GM21737 (cell line): ENCODE measurements at regions not wholly inside any gene's neighbourhood (a gene's known extent, or its start where the extent isn't known, plus 50 kb on each side); places are given as distances from the start of the nearest gene placed in this dataset.

Source experiments
- ATAC-seq: cut with Tn5 transposase; IDR thresholded peaks from one replicate; pipeline ENCODE4 v1.9.1; 2021; ENCODE audit warnings: mild to moderate bottlenecking, moderate library complexity; ENCODE audit not compliant: unreplicated experiment

DNA sequence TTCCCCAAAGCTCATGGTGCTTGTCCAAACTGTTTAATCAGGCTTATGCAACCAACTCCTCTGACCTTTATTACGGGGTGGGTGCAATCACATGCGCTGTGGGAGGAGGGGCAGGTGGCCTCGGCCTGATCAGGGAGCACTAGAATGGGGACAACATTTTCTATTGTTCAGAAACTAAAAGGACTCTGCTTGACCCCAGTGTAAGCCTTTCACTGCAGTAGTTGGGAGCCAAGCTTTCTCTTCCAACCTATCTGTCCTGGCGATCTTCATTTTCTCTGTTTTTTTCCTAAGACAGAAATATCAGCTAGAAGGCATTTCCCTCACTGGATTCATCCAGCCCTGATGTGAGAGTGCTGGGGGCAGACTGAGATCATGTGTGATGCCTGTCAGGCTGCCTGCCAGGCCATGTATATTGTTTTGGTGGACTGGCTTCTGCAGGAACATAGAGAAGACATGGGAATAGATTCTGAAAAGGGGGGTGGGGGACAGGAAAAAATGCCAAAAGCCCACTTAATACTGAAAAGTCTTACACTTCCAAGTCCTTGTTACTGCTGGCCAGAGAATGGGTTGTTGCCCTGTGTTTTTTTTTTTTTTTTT, 627.0 kb upstream of the TBL1XR1 start:
- ATAC-seq, result no peak

DNA sequence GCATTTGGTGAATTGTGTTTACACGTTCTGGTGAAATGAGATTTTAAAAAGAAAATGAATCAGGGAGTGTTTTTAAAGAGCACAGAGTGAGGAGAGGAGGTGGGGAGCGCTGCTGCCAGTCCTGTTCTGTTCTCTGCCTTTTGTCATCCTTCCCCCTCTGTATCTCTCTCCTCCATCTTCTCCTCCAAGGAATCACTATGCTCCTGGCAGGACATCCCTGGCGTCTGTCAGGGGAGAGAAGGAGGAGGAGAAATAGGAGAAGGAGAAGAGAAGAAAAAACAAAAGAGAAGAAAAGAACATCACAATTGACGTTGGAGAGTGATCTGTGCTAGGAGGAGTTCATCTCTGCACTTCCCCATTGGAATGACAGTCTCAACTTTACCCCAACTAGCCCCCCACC, 627.6 kb upstream of the TBL1XR1 start:
- ATAC-seq, result no peak

DNA sequence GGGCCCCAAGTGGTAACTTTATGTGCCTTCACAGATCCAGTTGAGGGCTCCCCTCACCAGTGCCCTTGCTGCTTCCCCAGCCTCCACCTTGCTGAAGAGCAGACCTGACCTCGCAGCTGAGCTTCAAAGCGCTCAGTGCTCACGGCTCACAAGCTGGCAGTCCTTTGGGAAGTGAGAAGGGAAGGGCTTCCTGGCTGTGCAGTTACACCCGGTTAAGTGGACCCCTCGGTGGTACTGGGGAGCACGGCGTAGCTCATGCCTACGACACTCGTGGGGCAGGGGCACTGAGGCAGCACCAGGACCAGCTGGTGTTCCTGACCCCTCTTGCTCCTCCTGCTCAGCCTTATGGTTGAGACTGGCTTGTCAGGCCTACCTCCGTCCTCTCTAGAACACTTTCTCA, 629.0 kb upstream of the TBL1XR1 start:
- no peak for ATAC-seq

DNA sequence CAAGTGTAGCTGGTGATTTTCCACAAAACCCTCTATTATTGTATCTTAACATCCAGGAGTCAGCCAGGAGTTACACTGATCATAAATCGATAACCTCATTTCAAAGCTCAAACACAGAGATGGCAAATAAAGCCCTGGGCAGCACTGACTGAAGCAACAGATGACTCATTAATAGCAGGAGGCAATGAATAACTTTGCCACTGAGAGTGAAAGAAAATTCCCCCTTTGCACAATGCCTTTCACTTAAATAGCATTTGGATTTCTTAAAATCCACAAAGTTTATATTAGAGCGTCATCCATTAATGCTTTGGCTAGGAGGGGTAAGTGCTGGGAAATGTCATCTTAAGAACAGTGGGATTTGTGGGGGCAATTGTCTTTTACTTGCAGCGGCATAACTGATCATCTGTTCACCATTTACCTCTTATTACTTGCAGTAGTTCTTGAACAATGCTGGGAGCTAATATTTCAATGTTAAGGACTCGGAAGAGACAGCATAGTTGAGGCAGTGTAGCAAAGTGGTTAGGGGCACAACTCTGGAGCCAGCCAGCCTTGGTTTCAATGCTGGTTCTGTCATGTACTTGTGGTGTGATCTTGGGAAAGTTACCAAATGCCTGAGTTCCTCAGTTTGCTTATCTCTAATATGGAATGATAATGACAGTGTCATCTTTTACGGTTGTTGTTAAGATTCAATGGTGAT, 630.4 kb upstream of the TBL1XR1 start:
- no peak for ATAC-seq

DNA sequence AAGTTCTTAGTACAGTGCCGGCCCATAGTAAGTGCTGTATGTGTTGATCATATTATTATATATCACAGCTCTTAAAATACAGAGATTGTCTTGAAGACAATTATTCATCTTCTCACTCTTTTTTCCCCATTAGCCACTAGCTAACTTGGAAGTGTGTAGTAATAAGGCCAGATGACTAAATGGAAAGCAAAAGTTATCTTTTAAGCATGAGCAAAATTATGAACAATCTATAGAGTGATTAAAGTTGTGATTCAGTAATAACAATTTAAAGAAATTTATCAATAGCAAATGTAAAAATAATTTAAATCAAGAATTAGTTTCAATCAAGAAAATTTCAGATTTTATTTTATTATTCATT, 630.9 kb upstream of the TBL1XR1 start:
- ATAC-seq, result no peak

DNA sequence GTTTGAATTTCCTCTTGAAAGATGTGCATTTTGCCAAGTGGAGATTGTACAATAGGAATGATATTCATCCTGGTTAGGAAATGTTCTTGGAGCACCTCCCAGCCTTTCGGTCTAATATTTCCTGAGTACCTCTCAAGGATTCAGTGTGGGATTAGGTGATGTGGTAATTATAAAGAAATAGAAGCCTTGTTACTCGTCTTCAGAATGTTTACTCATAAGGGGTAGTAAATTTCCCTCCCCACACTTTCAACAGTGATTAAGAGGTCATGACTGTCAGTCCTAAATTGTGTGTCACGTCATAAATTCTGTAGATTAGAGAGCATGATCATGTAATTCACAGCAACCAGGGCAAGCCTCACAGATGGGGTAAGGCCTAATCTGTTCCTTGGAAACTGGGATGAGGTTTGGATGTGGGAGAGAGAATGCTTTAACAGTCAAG, 633.1 kb upstream of the TBL1XR1 start:
- no peak for ATAC-seq

DNA sequence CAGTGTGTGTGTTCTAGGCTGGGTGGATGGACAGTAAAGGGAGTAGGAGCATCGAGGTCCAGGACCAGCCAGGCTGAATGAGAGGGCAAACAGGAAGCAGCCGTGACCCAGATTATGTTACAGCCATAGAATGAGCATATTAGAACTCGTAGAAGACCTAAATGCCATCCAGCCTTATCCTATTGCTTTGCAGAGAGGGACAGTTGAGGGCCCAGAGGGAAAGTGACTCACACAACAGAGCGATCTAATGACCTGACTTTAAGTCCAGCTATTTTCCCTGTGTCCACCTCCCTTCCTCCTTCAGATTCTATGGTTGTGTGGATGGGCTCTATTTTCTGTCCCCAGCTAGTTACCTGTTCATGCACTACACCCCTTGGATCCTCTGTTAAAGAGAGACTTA, 634.1 kb upstream of the TBL1XR1 start:
- no peak for ATAC-seq

DNA sequence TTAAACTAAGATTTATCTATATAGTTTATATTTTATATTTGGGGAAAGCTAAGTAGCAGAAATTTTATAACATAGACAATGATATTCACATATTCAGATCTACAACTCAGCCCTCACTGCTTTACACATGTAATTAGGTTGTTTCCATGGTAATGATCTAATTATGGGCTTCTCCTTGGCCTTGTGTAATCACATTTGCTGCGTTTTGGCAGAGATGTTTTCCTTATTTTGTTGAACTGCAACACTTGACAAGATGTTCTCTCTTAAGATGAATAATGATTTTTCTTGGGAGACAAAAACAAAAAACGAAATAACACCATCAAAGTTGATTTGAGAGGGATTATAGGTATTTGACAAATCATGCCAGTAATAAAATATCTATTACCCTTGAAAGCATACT, 635.6 kb upstream of the TBL1XR1 start:
- no peak for ATAC-seq

DNA sequence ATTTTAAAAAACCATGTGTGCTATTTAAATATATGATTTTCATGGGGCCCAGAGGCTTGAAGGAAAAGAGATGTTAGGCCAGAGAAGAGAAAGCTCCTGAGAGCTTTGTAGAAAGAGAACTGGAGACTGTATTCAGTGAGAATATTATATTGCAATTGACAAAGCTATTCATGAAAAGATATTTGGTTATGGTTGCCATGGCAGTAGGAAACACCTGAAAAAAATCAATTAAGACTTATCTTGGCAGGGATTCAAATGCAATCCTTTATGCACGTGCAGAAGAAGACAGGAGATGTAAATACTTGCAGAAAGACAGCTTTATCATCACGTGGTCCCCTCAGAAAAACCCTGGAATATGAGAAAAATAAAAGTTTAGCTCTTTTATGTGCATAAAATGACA, 636.0 kb upstream of the TBL1XR1 start:
- ATAC-seq, result no peak

DNA sequence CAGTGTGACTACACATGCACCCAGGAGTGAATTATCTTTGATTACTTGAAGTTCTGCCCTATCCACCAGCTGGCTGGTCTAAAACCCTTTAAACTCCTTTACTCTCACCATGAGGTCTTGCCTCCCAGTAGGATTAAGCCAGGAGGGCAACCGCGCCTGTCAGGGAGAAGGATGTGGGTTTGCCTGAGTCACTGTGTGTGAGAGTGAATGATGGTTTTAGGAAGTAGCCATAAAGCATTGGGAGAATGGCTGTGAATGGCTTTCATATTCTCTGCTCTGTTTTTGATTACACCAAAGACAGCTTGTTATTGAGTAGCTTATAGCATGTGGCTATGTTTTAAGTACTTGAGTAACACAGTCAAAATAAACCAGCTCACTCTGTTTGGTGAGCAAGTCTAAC, 637.7 kb upstream of the TBL1XR1 start:
- no peak for ATAC-seq

DNA sequence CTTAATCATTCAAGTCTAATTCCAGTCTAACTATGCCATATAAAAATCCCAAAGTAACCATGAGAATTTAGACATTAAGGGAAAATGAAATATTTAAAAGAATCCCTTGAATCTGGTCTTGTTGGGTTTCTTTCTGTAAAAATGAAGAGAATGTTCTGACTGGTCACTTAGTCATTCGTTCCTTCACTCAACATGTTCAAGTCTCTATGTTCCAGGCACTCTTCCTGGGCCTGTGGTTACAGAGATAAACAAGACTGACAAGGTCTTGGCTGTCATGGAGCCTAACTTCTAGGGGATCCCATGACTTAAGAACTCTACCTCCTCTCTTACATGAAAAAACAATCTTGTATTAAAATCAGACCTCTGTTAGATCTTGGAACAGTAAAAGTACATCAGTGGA, 638.6 kb upstream of the TBL1XR1 start:
- ATAC-seq, result no peak

DNA sequence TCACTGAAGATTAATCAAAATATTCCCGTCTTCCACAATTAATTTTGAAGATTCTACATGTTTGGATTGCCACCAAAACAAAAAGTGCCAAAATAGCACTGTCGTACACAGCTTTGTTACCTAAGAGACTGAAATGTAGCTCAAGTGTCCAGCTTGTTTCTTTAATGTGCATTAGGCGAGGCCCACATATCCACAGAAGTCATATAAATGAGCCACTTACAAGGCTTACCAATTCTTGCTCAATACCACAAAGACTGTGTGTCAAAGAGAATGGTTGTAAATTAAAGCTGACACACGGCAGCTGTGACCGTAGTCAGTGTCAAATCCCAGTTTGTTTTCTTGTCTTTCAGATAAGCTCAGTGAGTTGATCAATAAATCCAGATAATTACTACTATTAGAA, 639.4 kb upstream of the TBL1XR1 start:
- no peak for ATAC-seq

DNA sequence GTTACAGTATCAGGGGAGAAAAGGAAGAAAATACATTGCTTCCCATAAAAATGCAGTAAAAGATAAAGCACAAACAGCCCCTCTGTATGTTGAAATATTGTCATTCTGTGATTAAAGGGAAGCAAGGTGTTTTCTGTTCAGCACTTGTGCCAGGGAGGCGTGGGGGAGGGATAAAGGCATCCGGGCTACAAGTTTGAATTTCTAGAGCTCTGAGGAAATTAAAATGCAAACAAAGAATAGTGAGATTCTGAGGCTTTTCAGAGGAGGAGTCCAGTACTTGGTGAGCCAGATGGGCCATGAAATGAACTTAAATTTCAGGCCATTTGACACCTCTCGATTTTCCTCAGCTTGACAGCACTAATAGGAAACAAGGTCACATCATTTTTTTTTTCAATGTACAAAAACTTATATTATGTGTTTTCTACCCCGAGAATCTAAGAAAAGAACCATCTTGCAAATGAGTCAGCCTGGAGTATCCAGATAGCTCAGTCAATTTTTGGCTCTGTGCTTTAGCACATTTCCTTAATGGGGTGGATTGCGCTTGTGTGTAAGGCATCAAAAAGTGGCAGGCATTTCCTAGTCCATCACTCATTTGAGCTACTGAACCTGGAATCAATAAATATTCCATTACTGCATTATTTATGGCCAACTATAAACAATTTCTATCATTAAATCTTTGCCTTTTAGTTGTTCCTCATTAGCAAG, 640.8 kb upstream of the TBL1XR1 start:
- ATAC-seq, result no peak

DNA sequence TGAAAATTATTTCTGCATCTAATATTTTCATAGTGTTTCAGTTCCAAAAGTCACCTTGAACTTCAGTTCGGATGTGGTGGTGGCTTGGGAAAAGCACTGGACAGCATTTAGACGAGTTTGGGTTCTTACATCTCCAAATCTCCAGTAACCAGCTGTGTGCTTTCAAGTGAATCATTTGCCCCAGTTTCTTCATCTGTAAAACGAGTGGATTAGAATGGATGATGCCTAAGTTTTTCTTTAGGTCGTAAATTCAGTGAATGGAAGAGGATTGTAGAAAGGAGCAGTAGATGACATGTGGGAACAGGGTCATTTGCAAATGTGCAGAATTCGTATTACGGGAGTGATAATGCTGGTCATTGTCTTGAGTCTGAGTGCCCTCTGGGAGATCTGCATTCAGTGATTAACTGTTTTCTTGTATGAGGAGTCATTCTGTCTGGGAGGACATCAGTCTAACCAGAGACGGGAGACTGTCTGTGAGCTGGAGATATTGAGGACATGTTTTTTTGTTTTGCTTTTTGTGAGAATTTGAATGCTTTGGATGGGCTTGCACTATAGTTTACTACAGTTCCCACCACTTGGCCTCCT, 641.6 kb upstream of the TBL1XR1 start:
- ATAC-seq, result no peak

DNA sequence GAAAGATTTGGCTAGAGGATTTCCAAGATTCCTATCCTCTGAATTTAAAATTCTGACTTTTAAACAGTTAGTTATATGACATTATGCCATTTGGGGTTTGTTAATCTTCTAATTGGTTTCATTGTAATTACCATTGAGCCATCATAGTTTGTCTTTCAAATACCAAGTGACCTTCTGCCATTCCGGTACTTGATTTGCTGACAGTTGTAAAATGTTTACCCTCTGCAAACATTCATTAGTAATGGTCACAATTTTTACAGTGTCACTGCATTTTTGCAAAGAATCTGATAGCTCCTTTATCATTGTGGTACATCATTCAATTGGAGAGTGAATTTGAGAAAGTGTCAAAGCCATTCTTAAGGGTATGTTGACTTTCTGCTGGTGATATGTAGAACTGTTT, 645.0 kb upstream of the TBL1XR1 start:
- no peak for ATAC-seq

DNA sequence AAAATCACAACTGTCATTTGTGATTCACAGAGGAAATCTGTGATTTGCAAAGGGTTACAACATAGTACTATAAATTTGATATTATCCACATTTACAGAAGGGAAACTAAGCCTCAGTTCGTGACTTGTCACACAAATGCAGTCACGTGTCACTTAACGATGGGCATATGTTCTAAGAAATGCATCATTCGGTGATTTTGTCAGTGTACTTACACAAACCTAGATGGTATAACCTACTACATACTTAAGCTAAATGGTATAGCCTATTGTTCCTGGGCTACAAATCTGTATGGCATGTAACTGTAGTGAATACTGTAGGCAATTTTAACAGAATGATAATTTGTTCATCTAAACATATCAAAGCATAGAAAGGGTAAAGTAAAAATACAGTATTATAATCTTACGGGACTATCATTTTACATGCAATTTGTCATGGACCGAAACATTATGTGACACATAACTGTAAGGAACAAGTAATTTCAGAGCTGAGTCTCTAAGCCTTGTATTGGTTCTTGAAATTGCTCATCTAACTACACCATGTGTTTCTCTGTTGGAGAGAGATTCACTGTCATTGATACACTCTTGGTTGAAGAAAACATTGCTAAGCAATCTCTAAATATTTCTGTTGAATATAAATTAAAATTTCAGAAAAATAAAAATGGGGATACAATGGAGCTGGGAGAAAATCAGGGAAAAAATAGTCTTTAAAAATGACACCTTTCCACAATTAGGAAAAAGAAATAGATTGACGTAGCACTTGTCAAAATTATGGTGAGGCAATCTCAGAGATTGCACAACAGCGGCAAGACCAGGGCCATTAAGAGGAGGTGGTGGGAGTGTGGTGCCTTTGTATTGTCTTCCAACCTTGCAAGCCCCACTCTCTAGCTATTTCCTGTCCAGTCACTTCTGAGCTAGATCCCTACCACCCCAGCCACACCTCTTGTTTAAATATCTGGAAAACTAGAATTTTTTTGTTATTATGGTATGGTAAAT, 645.8 kb upstream of the TBL1XR1 start:
- ATAC-seq, result no peak

DNA sequence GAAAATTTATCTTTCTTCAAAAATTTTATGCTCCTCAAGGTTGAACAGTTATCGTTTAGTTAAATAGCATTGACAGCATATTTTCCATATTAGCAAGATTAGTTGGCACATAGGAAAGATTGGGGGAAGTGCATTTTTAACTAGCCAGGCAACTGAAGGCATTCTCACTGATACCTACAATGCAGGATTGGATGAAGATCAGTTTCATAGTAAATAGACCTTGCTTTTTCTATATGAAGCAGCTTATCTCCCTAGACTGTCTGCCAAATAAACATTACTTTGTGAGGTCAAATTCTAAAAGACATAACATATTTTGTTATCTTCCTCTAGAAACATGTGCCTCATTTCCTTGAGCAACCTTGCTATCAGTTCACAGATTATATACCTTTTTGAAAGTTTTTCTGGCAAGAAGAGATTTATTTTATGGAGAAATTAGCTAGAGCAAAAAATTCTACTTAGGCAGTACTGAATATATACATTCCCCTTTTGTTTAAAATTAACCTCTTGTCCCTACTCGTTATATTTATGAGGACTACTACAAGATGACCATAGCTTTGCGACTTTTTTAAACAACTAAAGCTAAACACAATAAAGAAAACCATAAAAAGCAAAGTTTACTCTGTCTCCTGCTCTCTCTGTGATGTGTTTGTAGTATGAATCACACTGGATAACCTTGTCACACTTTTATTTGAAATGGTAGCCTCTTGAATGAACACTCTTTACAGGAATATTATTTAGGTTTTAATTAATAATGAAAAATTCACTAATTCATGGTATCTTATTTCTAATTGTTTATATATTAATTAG, 654.9 kb upstream of the TBL1XR1 start:
- no peak for ATAC-seq

DNA sequence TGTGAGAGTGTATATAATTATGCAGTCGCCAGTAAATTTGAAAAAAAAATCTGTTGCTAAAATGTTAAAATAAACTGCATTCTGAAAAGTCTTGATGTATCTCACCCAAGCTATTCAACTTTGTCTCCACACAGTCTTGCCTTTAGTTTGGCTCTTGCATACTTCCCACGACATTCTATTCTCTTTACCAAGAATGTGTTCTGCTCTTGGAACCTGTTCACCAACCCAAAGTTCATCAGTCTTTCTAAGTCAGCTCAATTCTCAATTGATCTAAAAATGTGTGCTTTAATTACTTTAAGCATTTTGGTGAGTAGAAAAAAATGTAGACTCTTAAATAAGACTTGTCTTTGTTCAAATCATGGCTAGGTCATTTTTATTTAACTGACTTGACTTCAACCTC, 657.7 kb upstream of the TBL1XR1 start:
- no peak for ATAC-seq

DNA sequence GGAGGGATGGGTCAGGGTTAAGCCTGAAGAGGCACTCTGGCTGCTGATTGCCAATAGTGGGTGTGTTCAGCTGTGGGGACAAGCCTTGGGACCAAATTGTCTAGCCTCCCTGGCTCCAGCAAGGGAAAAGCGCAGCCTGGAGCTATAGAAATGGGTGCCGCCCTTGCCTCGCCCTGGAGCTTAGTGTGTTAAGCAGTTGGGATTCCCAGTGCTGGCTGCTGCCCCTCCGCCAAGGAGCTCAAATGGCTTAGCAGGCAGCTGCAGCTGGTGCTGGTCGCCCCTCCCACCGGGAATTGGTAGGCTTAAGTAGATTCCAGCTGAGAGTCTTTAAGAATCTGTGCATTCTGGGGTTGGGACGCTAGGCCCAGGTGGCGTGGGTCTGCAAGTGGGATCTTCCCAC, 662.9 kb upstream of the TBL1XR1 start:
- no peak for ATAC-seq

DNA sequence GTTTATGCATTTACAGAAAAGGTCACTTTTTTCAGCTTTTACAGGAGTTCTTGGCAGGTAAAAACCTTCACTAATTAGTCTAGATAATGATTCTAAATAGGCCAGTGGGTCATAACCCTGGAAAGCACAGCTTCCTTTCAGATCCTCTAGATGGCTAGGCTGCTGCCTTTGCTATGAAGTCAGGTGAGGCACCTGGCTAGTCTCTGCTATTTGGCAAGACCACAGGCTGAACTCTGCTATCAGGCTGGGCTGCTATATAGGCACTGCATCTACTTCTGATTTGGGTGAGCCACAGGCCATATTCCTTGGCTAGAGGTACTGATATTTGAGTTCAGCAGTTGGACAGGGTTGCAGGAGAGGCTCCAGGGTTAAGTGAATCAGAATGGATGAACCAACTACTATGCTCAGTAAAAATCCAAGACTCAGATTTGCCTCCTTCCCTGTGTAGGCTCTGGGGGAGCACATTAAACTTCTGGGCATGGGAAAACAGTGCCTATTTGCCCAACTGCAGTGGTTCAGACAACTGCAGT, 665.7 kb upstream of the TBL1XR1 start:
- no peak for ATAC-seq
